ENCODE measurements at regions not wholly inside any gene's neighbourhood (a gene's known extent, or its start where the extent isn't known, plus 50 kb on each side); places are given as distances from the start of the nearest gene placed in this dataset.

DNA sequence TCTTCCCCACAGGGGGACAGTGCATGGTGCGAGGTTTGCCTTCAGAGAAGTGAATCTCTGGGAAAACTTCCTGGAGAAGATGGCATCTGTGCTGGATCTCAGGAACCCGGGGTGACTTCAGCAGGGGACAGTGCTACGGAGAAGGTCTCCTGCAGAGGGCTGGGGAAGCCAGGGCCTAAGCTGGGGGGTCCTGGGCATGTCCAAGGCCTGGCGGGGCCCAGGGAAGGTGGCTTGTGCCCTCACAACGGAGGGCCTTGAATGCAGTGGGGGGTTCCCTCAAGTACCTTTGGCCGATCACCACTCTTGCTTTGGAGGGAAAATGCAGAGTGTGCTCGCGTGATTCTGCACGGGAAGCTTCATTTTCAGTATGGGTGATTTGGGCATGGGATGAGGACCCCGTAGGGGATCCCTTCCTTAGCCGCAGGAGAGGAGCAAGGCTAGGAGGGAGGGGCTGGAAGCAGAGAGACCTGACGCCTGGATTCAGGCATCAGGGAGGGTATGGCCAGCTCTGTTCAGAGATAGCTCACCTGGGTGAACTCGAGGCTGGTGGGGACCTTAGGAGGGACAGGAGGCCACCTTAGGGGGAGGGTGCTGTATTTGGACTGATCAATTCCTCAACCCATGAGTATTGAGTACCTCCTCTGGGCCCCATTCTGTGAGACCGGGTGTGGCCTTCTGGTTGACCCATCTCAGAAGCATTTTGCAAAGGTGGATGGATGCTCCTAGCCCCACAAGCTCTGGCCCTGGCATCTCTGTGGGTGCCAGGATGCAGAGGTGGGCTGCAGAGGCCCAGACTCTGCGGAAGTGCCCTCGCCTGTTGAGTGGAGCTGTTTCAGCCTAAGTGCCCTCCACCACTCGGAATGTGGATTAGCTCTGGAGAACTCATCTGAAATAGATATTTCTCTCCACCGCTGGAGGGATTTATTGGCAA, 529.4 kb downstream of the TBC1D22A start:
- DNase-seq (ENCODE audit: low spot score): no peak

DNA sequence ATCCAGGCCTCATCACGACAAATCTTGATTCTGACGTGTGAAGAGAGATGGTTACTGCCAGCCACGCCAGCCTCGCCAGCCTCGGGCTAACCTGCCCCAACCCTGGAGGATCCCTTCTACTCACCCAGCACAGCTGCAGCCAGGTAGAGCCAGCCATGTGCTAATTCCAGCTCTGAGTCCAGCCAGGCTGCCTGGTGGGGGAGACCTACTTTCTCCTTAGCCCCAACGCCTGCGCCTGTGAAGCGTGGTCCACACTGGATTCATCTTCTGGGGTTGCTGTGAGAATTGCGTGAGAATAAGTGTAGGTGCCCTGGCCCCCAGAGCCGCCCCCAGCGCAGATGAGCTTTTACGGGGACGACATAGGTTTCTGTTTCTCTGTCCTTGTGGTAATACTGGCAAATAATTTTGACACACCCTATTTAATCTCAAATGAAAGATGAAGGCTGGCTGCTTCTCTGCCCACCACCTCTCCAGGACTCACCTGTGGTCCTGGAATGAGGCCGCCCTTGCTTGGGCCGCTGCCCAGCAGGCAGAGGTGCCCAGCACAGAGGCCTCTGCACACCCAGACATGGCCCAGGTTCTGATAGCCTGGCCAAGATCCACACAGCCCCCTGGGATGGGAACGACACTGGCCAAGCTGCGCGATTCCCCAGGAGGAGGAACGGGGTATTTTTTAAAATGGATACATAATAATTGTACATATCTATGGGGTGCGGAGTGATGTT, 528.4 kb downstream of the TBC1D22A start:
- DNase-seq (ENCODE audit: low spot score): no peak

GRCh38 chr22:47289336-47289985, 527.0 kb downstream of the TBC1D22A start:
- no peak for DNase-seq (ENCODE audit: low spot score)

- DNase-seq (ENCODE audit: low spot score): no peak
Measured at GRCh38 chr22:47288680-47289079, 526.2 kb downstream of the TBC1D22A start.

GRCh38 chr22:47287516-47287915, 525.1 kb downstream of the TBC1D22A start:
- no peak for DNase-seq (ENCODE audit: low spot score)

DNA sequence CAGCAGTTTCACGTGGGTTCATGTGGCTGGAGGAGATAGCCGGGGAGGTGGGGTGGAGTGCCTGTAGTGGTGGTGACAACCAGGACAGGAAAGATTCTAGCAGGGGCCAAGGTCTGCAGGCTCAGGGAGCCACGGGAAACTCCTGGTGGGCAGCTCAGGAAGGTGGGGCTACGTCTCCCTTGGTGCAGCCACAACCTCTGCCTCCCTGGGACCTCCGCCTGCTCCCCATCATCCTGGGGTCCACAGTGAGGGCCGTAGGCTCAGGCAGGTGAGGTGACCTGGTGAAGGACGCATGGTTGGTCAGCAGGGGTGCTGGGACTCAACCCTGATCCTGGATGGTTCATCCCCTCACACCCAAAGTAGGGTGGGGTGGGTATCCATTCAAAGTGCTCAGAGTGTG, 524.1 kb downstream of the TBC1D22A start:
- DNase-seq (ENCODE audit: low spot score): no peak

GRCh38 chr22:47285981-47286380, 523.5 kb downstream of the TBC1D22A start:
- DNase-seq (ENCODE audit: low spot score): no peak

GRCh38 chr22:47284822-47285221, 522.4 kb downstream of the TBC1D22A start:
- DNase-seq (ENCODE audit: low spot score): no peak

DNA sequence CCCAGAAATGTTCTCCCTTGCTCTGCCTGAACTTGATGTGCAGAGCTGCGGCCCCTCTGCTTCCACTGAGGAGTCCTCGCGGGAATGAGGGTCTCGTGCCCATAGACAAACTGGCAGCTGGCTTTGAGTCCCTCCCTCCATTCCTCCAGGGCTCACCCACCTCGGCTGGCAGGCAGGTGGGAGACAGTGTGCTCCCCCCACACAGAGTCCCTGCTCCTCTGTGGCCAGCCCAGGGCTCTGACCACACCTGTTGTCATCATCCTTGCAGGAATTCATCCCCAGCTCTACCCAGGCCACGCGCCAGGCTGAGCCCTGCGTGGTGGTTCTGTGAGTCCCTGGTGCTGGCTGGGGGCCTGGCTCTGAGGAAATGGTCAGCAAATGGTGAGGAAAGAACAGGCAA, 521.9 kb downstream of the TBC1D22A start:
- DNase-seq (ENCODE audit: low spot score): no peak

GRCh38 chr22:47283616-47284270, 521.3 kb downstream of the TBC1D22A start:
- no peak for DNase-seq (ENCODE audit: low spot score)

DNA sequence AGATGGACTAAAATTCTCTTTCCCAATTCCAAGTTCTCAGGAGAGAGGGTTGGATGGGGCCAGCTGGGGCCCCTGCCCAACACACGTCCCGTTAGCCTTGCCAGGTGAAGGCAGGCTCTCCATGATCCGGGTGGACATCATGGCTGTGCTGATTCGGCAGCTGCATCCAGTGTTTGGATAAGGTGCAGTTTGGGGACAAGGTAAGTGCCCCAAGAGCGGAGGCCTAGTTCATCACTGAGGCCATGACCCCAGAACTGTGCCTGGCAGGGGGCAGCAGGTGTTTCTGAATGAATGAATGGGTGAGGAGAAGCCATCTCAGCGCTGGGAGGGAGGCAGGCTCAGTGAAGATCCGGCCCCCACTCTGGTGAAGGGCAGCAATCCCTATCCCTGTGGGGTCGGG, 520.4 kb downstream of the TBC1D22A start:
- no peak for DNase-seq (ENCODE audit: low spot score)

DNA sequence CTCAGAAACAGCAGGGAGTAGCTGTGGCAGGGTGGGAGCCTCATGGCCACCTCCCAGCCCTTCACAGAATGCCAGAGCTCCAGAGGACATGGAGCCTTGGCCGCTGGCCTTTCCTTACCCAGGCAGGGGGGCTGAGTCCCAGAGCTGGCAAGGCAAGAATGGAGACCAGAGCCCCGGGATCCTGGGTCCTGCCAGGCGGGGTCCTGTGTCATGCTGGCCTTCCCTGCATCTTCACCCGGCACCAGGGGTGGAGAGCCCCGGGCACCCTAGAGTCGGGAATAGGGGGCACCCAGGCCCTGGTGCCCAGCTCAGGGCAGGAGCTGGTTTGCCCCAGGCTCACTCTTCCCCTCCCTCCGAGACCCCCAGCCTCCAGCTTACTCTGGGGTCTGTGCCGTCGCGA, 519.9 kb downstream of the TBC1D22A start:
- DNase-seq (ENCODE audit: low spot score): no peak

DNA sequence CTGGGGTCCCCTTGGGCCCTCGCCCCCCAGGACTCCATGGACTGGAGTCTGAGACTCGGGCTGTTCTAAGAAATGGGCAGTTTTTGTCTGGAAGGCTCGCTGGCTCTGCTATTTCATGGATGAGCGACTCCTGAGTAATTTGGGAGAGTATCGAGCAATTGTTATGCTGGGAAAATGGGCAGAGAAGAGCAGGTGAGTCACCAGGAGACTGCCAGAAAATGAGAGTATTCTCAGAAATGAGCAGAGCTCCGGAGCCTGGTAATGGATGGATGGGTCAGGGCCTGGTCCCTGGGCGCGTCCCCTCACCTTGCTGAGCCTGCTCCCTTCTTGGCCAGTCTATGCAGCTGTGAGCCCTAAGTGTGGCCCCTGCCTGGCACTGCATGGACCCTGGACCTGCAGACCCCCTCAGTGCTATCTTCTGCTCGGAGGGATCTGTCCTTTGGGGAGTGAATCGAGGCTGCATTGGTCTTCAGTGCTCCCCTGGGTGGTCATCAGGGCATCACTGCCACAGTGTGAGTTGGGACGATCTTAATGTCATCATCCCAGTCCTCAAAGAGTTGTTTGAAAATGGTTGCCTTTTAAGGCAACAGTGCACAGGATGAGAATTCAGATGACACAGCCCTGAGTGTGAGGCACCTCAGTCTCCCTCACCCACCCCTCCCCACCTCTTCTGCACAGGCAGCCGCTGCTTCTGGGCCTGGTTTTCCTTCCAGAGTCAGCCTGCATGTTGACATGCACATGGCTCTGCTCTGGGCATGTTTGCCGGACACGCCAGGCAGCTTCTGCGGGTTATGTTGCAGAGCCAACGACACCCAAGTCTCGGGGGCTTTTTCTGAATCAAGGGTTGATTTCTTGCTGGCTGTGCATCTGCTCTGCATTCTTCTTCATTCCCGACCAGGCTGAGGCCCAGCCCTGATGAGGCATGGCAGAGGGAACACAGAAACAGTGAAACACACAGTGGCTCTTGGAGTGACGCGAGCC, 519.0 kb downstream of the TBC1D22A start:
- DNase-seq (ENCODE audit: low spot score): peak; percentile 41

DNA sequence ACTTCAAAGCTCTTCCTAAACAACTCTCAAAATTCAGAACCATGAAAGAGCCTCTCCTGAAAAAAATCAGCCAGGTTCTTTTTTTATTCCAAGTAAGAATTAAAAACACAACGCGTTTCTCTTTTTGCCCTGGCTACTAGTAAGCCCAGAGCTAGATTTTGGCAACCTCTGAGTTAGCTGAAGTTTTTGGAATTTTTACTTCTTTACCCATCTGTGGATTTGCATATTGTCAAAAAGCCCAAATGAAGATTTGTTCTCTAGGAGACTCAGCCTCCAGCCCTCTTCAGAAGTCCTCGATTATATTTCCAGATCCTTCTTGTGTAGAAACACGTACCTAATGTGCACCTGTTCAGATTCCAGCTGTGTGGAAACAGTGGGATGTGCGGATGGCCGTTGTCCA, 517.9 kb downstream of the TBC1D22A start:
- no peak for DNase-seq (ENCODE audit: low spot score)

- no peak for DNase-seq (ENCODE audit: low spot score)
Measured at GRCh38 chr22:47279746-47280145, 517.3 kb downstream of the TBC1D22A start.

DNA sequence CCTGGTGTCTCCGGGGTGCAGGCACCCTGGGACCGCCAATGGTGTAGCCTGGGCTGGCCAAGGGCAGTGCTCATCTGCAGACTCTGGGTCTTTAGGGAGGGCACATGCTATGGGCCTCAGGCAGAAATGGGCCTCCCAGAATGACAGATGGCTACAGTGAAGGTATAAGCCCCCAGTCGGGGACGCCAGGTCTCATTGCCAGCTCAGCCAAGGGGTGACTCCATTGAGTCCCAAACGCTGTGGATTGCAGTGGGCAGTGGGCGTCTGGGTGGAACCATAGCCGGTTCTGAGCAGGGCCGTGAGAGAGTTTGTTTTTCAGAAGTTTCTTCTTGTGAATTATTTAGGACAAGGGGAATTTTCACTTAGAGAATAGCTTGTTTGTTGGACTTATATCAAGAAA, 516.9 kb downstream of the TBC1D22A start:
- DNase-seq (ENCODE audit: low spot score): no peak

GRCh38 chr22:47278655-47279054, 516.2 kb downstream of the TBC1D22A start:
- DNase-seq (ENCODE audit: low spot score): no peak

DNA sequence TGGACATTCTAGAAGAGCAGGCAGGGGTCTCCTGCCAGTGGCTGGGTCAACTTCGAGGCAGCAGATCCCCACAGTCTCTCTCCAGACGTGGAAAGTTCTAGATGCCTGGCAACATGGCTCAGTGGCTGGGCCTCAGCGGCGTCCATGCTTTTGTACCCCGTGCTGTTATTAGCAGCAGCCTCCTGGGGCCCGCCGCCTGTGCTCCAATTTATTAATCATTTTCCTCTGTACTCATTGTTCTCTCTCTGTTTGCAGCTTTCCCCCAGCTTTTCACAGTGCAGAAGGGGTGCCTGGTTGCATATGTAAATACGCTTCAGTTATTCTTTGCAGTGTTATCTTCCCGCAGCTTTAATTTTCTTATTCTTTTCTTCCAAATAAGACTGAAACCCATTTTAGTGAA, 515.1 kb downstream of the TBC1D22A start:
- no peak for DNase-seq (ENCODE audit: low spot score)

DNA sequence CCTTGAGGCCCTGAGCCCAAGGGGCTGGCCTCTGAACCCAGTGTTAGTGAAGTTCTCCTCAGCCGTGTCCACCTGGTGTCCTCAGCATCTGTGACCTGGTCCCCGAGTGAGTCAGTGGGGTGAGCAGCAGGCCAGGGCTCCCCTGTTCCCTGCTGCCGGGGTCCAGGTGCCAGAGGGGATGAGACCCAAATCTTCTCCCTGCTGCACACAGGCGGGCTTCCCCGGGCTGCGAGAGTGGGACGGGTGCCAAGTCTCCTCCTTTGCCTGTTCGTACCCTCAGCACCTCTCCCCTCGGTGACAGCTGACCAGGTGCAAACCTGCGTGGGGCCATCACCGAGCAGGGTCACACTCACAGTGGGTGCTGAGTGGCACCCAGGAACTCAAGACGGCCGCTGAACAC, 514.5 kb downstream of the TBC1D22A start:
- DNase-seq (ENCODE audit: low spot score): no peak

DNA sequence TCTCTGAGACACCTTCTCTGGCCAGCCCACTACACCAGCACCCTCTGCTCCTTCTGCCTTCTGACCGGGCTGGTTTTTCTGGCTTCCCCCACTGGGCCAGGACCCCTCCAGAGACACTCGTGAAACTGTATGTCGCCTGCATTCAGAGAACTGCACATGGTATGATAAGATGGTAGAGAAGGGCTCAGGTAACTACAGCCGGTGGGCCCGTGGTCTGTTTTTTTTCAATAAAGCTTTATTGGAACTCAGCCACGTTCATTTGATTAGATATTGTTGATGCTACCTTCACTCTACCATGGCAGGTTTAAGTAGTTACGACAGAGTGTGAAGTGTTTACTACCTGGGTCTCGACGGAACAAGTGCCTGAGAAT, 514.0 kb downstream of the TBC1D22A start:
- DNase-seq (ENCODE audit: low spot score): no peak

Data from umbilical cord (tissue), 1 donor.